Panc1 (cell line): ENCODE measurements at regions not wholly inside any gene's neighbourhood (a gene's known extent, or its start where the extent isn't known, plus 50 kb on each side); places are given as distances from the start of the nearest gene placed in this dataset.

Source experiments
- ATAC-seq: fragments of 200-7000 bp; cut with Tn5 transposase; 2 replicates; pipeline ENCODE4 v1.9.1; 2020; ENCODE audit warnings: mild to moderate bottlenecking, moderate library complexity
- BruUV-seq: library from RNA; stranded (reverse); fragments of 400-500 nt; replicated peaks from 2 replicates; lab custom pipeline; 2021; lab: Mats Ljungman, UMichigan
- CTCF ChIA-PET: fragments of 300-600 bp; sonication (Branson Sonifier 250); formaldehyde crosslinking; loops from one replicate; lab custom pipeline; 2022; ENCODE audit warnings: antibody characterized with exemption; lab: Charles Lee
- POLR2A ChIA-PET: fragments of 300-600 bp; sonication (Branson Sonifier 250); formaldehyde crosslinking; loops from one replicate; lab custom pipeline; 2022; ENCODE audit warnings: antibody characterized with exemption; lab: Charles Lee
- DNase-seq: peaks from one replicate; pipeline ENCODE4 v3.0.0-alpha.2; 2010; ENCODE audit warnings: low read depth, low spot score
- H3K27ac ChIP-seq: 2 replicates; pipeline ENCODE4 v1.5.1; 2011; ENCODE audit warnings: mild to moderate bottlenecking, low read length, inconsistent platforms
- H3K27me3 ChIP-seq: fragments of 200-500 bp; sonication (Bioruptor generic); 2 replicates; pipeline ENCODE4 v1.6.0; 2014; ENCODE audit warnings: low read length, inconsistent platforms; ENCODE audit not compliant: control insufficient read depth, insufficient read depth
- H3K36me3 ChIP-seq: fragments of 200-500 bp; sonication (Bioruptor generic); 2 replicates; pipeline ENCODE4 v1.5.1; 2014; ENCODE audit warnings: inconsistent platforms, mild to moderate bottlenecking, low read length, moderate library complexity; ENCODE audit not compliant: control insufficient read depth, insufficient read depth
- H3K4me1 ChIP-seq: 2 replicates; pipeline ENCODE4 v1.5.1; 2011; ENCODE audit warnings: inconsistent platforms, mild to moderate bottlenecking, low read length, moderate library complexity; ENCODE audit not compliant: control insufficient read depth, insufficient read depth
- H3K4me3 ChIP-seq, 2 experiments: 2 replicates each; pipeline ENCODE4 v1.5.1; 2011 to 2012; ENCODE audit warnings: low read depth in 2 of 2, low read length in 2 of 2, mild to moderate bottlenecking in 2 of 2, inconsistent platforms in 1 of 2, moderate library complexity in 1 of 2
- H3K9me3 ChIP-seq: fragments of 200-500 bp; sonication (Bioruptor generic); 2 replicates; pipeline ENCODE4 v1.5.1; 2014; ENCODE audit warnings: low read depth, mild to moderate bottlenecking, inconsistent platforms, low read length, moderate library complexity; ENCODE audit not compliant: control insufficient read depth, insufficient read depth
- POLR2AphosphoS5 ChIP-seq: IDR thresholded peaks from 2 replicates; pipeline ENCODE4 v1.6.1; 2012; ENCODE audit warnings: mild to moderate bottlenecking, low read depth, low read length, moderate library complexity
- SIN3A ChIP-seq: IDR thresholded peaks from 2 replicates; pipeline ENCODE4 v1.6.1; 2012; ENCODE audit warnings: low read depth, mild to moderate bottlenecking, low read length, moderate library complexity, borderline replicate concordance; ENCODE audit not compliant: insufficient read depth
- TCF7L2 ChIP-seq: IDR thresholded peaks from 2 replicates; pipeline ENCODE4 v1.6.1; 2011; ENCODE audit warnings: mild to moderate bottlenecking, low read depth, low read length, inconsistent platforms
- in situ Hi-C: cut with HindIII; loops from 2 replicates; pipeline ENCODE4 v1.10.0; 2016; ENCODE audit warnings: low sequenced_read_pairs, low pct_unique_long_range_greater_than_20kb
- intact Hi-C: fragments of 100-400 bp; cut with micrococcal nuclease; formaldehyde crosslinking; loops from one replicate; pipeline ENCODE4 v1.10.0; 2022; ENCODE audit not compliant: unreplicated experiment
- TF ChIP-seq, protein P1 (sequence below): fragments of 450-650 bp; IDR thresholded peaks from 2 replicates; pipeline ENCODE4 v1.5.1; 2017; ENCODE audit warnings: mild to moderate bottlenecking
- TF ChIP-seq, protein P2 (sequence below), 2 experiments: IDR thresholded peaks; 2 replicates each; pipeline ENCODE4 v1.6.1; 2011 to 2012; ENCODE audit warnings: low read depth in 2 of 2, control low read depth in 1 of 2, low read length in 1 of 2, mild to moderate bottlenecking in 1 of 2, moderate library complexity in 1 of 2; ENCODE audit not compliant: insufficient read depth in 1 of 2

GRCh38 chr2:120932881-120933280 is 197.2 kb downstream of the GLI2 start:
- Histone ChIP-seq H3K27ac (no peak overlapping the region), H3K36me3 (no peaks in the 10 kb centered on the region), H3K9me3 (no peaks in the 10 kb centered on the region), H3K27me3 (no peaks in the 10 kb centered on the region), H3K4me1 (peaks cover 38% of the 10 kb centered on the region), H3K4me3 (no peak overlapping the region)
- intact Hi-C loops = loop anchor here (10.0 kb wide), 1 partner anchor 238 kb away; no protein-coding TSS in a partner anchor
- ATAC-seq = no peak
- ChIA-PET CTCF (no interaction called here), POLR2A (interaction anchor here (0.6 kb wide), 1 partner anchor 7 kb away, joined by 3 read pairs; no protein-coding TSS in a partner anchor)
- DNase-seq = no peak
- no TSS peak for BruUV-seq
- TF ChIP-seq TCF7L2 (no peak), SIN3A (no peak), POLR2AphosphoS5 (no peak)
- TF ChIP-seq, protein P1, sequence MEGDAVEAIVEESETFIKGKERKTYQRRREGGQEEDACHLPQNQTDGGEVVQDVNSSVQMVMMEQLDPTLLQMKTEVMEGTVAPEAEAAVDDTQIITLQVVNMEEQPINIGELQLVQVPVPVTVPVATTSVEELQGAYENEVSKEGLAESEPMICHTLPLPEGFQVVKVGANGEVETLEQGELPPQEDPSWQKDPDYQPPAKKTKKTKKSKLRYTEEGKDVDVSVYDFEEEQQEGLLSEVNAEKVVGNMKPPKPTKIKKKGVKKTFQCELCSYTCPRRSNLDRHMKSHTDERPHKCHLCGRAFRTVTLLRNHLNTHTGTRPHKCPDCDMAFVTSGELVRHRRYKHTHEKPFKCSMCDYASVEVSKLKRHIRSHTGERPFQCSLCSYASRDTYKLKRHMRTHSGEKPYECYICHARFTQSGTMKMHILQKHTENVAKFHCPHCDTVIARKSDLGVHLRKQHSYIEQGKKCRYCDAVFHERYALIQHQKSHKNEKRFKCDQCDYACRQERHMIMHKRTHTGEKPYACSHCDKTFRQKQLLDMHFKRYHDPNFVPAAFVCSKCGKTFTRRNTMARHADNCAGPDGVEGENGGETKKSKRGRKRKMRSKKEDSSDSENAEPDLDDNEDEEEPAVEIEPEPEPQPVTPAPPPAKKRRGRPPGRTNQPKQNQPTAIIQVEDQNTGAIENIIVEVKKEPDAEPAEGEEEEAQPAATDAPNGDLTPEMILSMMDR = no peak
- TF ChIP-seq, protein P2, sequence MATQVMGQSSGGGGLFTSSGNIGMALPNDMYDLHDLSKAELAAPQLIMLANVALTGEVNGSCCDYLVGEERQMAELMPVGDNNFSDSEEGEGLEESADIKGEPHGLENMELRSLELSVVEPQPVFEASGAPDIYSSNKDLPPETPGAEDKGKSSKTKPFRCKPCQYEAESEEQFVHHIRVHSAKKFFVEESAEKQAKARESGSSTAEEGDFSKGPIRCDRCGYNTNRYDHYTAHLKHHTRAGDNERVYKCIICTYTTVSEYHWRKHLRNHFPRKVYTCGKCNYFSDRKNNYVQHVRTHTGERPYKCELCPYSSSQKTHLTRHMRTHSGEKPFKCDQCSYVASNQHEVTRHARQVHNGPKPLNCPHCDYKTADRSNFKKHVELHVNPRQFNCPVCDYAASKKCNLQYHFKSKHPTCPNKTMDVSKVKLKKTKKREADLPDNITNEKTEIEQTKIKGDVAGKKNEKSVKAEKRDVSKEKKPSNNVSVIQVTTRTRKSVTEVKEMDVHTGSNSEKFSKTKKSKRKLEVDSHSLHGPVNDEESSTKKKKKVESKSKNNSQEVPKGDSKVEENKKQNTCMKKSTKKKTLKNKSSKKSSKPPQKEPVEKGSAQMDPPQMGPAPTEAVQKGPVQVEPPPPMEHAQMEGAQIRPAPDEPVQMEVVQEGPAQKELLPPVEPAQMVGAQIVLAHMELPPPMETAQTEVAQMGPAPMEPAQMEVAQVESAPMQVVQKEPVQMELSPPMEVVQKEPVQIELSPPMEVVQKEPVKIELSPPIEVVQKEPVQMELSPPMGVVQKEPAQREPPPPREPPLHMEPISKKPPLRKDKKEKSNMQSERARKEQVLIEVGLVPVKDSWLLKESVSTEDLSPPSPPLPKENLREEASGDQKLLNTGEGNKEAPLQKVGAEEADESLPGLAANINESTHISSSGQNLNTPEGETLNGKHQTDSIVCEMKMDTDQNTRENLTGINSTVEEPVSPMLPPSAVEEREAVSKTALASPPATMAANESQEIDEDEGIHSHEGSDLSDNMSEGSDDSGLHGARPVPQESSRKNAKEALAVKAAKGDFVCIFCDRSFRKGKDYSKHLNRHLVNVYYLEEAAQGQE (IDR thresholded peaks at IDR 0.05; ENCODE audit: insufficient read depth in 1 of 2, low read depth in 2 of 2, low read length in 1 of 2) = no peak
- in situ Hi-C loops = no loop called here

DNA sequence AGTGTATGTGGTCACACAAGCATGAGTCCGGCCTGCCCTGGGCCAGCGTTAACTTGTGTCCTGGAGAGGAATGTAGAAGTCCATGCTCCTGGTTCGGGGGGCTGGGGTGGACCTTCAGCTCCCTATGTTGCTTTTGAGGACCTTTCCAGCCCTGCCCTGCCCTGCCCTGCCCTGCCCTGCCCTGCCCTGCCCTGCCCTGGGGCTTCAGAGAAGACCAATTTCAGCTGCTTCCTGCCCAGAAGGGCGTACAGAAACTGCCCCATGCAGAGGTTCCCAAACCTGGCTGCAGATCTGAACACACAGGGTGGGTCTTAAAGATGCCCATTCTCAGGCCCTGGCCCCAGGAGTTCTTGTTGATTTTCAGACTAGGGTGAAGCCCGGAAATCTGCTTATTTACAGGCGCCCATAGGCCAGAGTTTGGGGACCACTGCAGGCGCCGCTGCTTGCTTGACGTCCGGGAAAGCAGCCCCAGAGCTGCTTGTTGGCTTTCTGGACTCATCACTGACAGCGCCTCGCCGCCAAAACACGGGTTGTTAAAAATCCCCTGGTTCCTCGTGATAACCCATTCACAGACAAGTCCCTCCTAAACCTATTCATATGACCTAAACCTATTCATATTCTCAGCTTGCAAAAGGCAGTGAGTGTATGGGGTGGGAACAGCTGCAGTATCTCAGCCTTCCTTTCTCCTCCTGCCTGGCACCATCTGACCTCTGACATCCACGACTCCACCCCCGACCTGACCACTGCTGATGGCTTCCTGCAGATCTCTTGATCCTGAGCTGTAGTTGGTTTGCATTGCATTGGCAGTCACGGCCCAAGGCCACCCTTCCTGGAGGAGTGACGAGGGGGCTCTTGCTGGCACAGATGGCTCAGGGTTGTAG is 198.3 kb downstream of the GLI2 start:
- Histone ChIP-seq H3K27ac (peak overlapping the region; percentile 21; the same call in 1 of the 2 replicates), H3K4me1 (peaks cover 44% of the 10 kb centered on the region), H3K9me3 (no peaks in the 10 kb centered on the region), H3K4me3 (no peak overlapping the region), H3K36me3 (no peaks in the 10 kb centered on the region), H3K27me3 (no peaks in the 10 kb centered on the region)
- in situ Hi-C loops (no loop called here), intact Hi-C loops (loop anchor here (10.0 kb wide), 1 partner anchor 239 kb away; no protein-coding TSS in a partner anchor)
- DNase-seq = no peak
- ChIA-PET CTCF (no interaction called here), POLR2A (no interaction called here)
- peak; percentile 29 for ATAC-seq
- BruUV-seq = no TSS peak
- TF ChIP-seq SIN3A = no peak
- TF ChIP-seq, protein P1 = no peak
- TF ChIP-seq TCF7L2 = no peak
- TF ChIP-seq POLR2AphosphoS5 = no peak
- TF ChIP-seq, protein P2 (IDR thresholded peaks at IDR 0.05; ENCODE audit: insufficient read depth in 1 of 2, low read depth in 2 of 2, low read length in 1 of 2) = no peak
